ENCODE measurements at regions not wholly inside any gene's neighbourhood (a gene's known extent, or its start where the extent isn't known, plus 50 kb on each side); places are given as distances from the start of the nearest gene placed in this dataset.

GRCh38 chr22:27566602-27567001 lies 235.0 kb downstream of the MN1 start:
- H3K27me3 ChIP-seq: no peaks in the 10 kb centered on the region
- H3K27ac ChIP-seq: no peak overlapping the region
- WGBS, 3 donors: 90 to 94% (median 92%) methylated on average over 9 of the region's 9 CpGs
- no peak overlapping the region for H3K4me3 ChIP-seq
- no peak for DNase-seq
- no peaks in the 10 kb centered on the region for H3K9me3 ChIP-seq
- intact Hi-C loops (cut with DNase I): no loop called here
- H3K36me3 ChIP-seq: no peaks in the 10 kb centered on the region
- TF ChIP-seq POLR2A (IDR thresholded peaks at IDR 0.05): no peak
- no peak for TF ChIP-seq CTCF (IDR thresholded peaks at IDR 0.05)
- TF ChIP-seq EP300 (IDR thresholded peaks at IDR 0.05): no peak
- no peaks in the 10 kb centered on the region for H3K4me1 ChIP-seq (ENCODE audit: insufficient read depth)

- Histone ChIP-seq H3K4me1 (ENCODE audit: insufficient read depth) (no peaks in the 10 kb centered on the region), H3K36me3 (no peaks in the 10 kb centered on the region), H3K9me3 (no peaks in the 10 kb centered on the region), H3K27ac (no peak overlapping the region), H3K4me3 (no peak overlapping the region), H3K27me3 (no peaks in the 10 kb centered on the region)
- whole genome bisulfite sequencing, 3 donors: 93 to 94% (median 93%) methylated on average over 4 of the region's 4 CpGs
- DNase-seq: no peak
- intact Hi-C loops (cut with DNase I): no loop called here
- TF ChIP-seq CTCF (IDR thresholded peaks at IDR 0.05): no peak
- TF ChIP-seq POLR2A (IDR thresholded peaks at IDR 0.05): no peak
- no peak for TF ChIP-seq EP300 (IDR thresholded peaks at IDR 0.05)
Observed at GRCh38 chr22:27568265-27568664, 233.3 kb downstream of the MN1 start.

GRCh38 chr22:27571463-27572277 lies 229.9 kb downstream of the MN1 start:
- Histone ChIP-seq H3K9me3 (no peaks in the 10 kb centered on the region), H3K36me3 (no peaks in the 10 kb centered on the region), H3K27me3 (no peaks in the 10 kb centered on the region), H3K4me1 (ENCODE audit: insufficient read depth) (no peaks in the 10 kb centered on the region), H3K4me3 (no peak overlapping the region), H3K27ac (no peak overlapping the region)
- intact Hi-C loops (cut with DNase I): no loop called here
- DNase-seq: no peak
- WGBS, 3 donors: 49 to 57% (median 56%) methylated on average over 12 of the region's 12 CpGs
- no peak for TF ChIP-seq EP300 (IDR thresholded peaks at IDR 0.05)
- no peak for TF ChIP-seq CTCF (IDR thresholded peaks at IDR 0.05)
- no peak for TF ChIP-seq POLR2A (IDR thresholded peaks at IDR 0.05)

GRCh38 chr22:27572278-27572666 lies 229.3 kb downstream of the MN1 start:
- H3K9me3 ChIP-seq: no peaks in the 10 kb centered on the region

More at GRCh38 chr22:27572278-27572666, 229.3 kb downstream of the MN1 start:
- no peak overlapping the region for H3K4me3 ChIP-seq
- WGBS, 3 donors: 95 to 100% (median 100%) methylated on average over 2 of the region's 2 CpGs
- no peaks in the 10 kb centered on the region for H3K27me3 ChIP-seq
- H3K27ac ChIP-seq: no peak overlapping the region
- intact Hi-C loops (cut with DNase I): no loop called here
- no peak for DNase-seq
- TF ChIP-seq CTCF (IDR thresholded peaks at IDR 0.05) (no peak), POLR2A (IDR thresholded peaks at IDR 0.05) (no peak), EP300 (IDR thresholded peaks at IDR 0.05) (no peak)
- H3K4me1 ChIP-seq (ENCODE audit: insufficient read depth): peaks cover 3% of the 10 kb centered on the region
- H3K36me3 ChIP-seq: no peaks in the 10 kb centered on the region
